Endothelial cell (in vitro differentiated cells): ENCODE measurements at regions not wholly inside any gene's neighbourhood (a gene's known extent, or its start where the extent isn't known, plus 50 kb on each side); places are given as distances from the start of the nearest gene placed in this dataset.

ENCODE experiments used
- DNase-seq: peaks from one replicate; pipeline ENCODE4 v3.0.0; 2021; ENCODE audit warnings: low spot score
- H3K27ac Mint-ChIP-seq: one replicate; pipeline ENCODE4 v1.8.0; 2021; ENCODE audit warnings: mixed read lengths, inconsistent platforms; ENCODE audit not compliant: unreplicated experiment
- H3K27me3 Mint-ChIP-seq: one replicate; pipeline ENCODE4 v1.8.0; 2021; ENCODE audit warnings: mild to moderate bottlenecking, moderate library complexity, mixed read lengths, inconsistent platforms; ENCODE audit not compliant: unreplicated experiment
- H3K36me3 Mint-ChIP-seq: one replicate; pipeline ENCODE4 v1.8.0; 2021; ENCODE audit warnings: mild to moderate bottlenecking, low read depth, mixed read lengths, inconsistent platforms; ENCODE audit not compliant: unreplicated experiment
- H3K4me1 Mint-ChIP-seq: one replicate; pipeline ENCODE4 v1.8.0; 2021; ENCODE audit warnings: mild to moderate bottlenecking, mixed read lengths, inconsistent platforms; ENCODE audit not compliant: unreplicated experiment
- H3K4me3 Mint-ChIP-seq: one replicate; pipeline ENCODE4 v1.8.0; 2021; ENCODE audit warnings: mild to moderate bottlenecking, mixed read lengths, inconsistent platforms; ENCODE audit not compliant: unreplicated experiment
- H3K9me3 Mint-ChIP-seq: one replicate; pipeline ENCODE4 v1.8.0; 2021; ENCODE audit warnings: mixed read lengths, inconsistent platforms; ENCODE audit not compliant: unreplicated experiment
- CTCF ChIP-seq: fragments of 200-600 bp; sonication (generic); IDR thresholded peaks from one replicate; pipeline ENCODE4 v1.5.0; 2021; ENCODE audit warnings: antibody characterized with exemption; ENCODE audit not compliant: unreplicated experiment

GRCh38 chr13:53460796-53461195 is 432.2 kb downstream of the OLFM4 start:
- Mint-ChIP-seq H3K27me3 (no peaks in the 10 kb centered on the region), H3K4me1 (no peaks in the 10 kb centered on the region), H3K27ac (no peak overlapping the region), H3K9me3 (no peaks in the 10 kb centered on the region), H3K36me3 (no peaks in the 10 kb centered on the region), H3K4me3 (no peak overlapping the region)
- TF ChIP-seq CTCF = no peak
- DNase-seq = no peak

DNA sequence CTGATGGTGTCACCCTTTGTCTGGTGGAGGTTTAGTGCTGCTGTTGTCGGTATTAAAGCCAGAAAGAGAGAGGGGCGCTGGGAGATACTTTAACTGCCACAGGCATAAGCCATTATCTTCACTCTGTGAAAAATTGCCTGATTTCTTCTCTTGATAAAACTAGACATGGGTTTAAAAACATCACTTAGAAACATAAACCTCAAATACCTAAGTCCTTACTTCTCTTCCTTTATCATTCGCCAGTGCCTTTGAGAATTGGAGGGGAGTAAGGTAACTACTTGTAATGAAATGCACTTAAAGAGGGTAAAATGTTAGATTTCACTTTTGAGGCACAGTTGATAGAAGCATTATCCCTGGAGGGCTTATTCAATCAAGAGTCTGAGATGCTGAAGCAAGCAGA is 434.5 kb downstream of the OLFM4 start:
- Mint-ChIP-seq H3K9me3 (no peaks in the 10 kb centered on the region), H3K4me3 (no peak overlapping the region), H3K4me1 (no peaks in the 10 kb centered on the region), H3K27me3 (no peaks in the 10 kb centered on the region), H3K36me3 (no peaks in the 10 kb centered on the region), H3K27ac (no peak overlapping the region)
- TF ChIP-seq CTCF = no peak
- no peak for DNase-seq

- Mint-ChIP-seq H3K27ac (no peak overlapping the region), H3K9me3 (no peaks in the 10 kb centered on the region), H3K27me3 (peaks cover 1% of the 10 kb centered on the region), H3K4me3 (no peak overlapping the region), H3K36me3 (no peaks in the 10 kb centered on the region), H3K4me1 (no peaks in the 10 kb centered on the region)
- DNase-seq = no peak
- no peak for TF ChIP-seq CTCF
Measured at GRCh38 chr13:53466576-53466975, 438.0 kb downstream of the OLFM4 start.

- no peak for DNase-seq
- Mint-ChIP-seq H3K27ac (no peak overlapping the region), H3K27me3 (peaks cover 1% of the 10 kb centered on the region), H3K4me3 (no peak overlapping the region), H3K36me3 (no peaks in the 10 kb centered on the region), H3K4me1 (no peaks in the 10 kb centered on the region), H3K9me3 (no peaks in the 10 kb centered on the region)
- no peak for TF ChIP-seq CTCF
Measured at GRCh38 chr13:53473397-53473796, 444.8 kb downstream of the OLFM4 start.

- no peak for TF ChIP-seq CTCF
- Mint-ChIP-seq H3K36me3 (no peaks in the 10 kb centered on the region), H3K4me3 (no peak overlapping the region), H3K27ac (no peak overlapping the region), H3K9me3 (no peaks in the 10 kb centered on the region), H3K4me1 (no peaks in the 10 kb centered on the region), H3K27me3 (peaks cover 1% of the 10 kb centered on the region)
- no peak for DNase-seq
Measured at GRCh38 chr13:53474878-53475277, 446.3 kb downstream of the OLFM4 start.
